HuH-7 (cell line): ENCODE measurements at regions not wholly inside any gene's neighbourhood (a gene's known extent, or its start where the extent isn't known, plus 50 kb on each side); places are given as distances from the start of the nearest gene placed in this dataset.
"Not testable (repeated sequence)": the region's sequence is repeated elsewhere in the genome, so short reads cannot be mapped to it uniquely, and the experiment has no call there.

Experiments used
- DNase-seq: peaks from one replicate; pipeline ENCODE4 v3.0.0; 2011; ENCODE audit warnings: low spot score

DNA sequence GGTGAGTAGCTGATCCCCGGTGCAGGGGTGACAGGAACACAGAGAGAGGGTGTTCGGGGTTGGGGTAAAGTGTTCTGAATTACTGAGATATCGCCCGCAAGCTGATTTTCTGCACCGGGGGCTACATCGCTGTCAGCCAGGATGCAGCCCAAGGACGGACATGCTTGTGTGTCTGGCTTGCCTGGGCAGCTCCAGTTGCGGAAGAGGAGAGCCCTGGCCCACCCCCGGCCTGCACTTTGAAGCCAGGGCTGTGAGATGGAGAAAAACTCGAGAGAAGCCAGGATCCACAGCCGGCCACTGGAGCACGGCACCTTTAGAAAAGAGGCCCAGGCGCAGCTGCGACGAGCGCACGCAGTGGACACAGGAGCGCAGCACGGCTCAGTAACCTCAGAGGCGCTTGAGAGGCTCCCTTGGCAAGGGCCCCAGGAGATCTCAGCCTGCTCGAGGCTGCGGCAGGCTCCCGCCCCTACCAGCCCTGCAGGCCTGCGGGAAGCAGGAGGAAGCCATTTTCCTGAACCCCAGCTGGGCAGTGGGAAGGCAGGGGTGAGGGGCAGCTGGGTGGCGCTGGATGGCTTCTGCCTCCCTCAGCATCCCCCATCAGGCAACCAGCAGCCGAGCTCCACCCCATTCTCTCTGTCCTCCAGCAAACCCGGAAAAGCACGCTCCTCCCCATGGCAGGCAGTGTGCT, 59.2 kb downstream of the C9orf50 start:
- no peak for DNase-seq

DNA sequence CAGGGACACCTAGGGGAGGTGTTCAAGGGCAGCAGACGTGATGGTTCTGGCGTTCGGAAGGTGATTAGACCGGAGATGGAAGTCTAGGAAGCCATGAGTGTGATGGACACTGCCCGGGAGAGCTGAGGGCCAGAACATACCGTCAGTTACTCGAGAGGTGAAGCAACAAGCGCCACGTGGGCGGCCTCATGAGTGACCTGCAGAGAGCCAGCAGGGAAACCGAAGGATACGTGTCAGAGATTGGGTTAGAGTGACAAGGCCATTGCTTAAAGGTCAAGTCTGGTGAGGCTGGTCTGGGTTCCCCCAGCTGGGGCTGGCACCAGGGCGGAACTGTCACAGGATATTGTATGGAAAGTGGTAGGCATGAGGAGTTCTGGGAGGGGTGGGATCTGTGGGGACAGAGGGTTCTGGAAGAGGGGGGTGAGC, 60.0 kb downstream of the C9orf50 start:
- DNase-seq: no peak

DNA sequence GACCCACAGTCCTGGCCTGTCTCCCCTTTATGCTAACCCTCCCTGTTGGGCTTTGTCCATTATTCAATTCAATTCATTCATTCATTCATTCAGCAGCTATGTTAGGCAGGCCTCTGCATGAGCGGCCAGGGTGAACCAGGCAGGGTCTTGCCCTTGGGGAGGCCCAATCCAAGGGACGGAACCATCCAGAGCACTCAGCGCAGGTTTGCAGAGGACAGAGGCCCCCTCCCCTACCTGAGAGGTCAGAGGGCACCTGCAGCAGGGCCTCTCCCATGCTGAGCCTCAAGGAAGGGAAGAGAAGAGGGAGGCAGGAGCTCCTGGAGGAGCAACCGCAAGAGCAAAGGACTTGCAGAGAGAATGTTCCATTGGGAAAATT, 61.4 kb downstream of the C9orf50 start:
- DNase-seq: no peak

DNA sequence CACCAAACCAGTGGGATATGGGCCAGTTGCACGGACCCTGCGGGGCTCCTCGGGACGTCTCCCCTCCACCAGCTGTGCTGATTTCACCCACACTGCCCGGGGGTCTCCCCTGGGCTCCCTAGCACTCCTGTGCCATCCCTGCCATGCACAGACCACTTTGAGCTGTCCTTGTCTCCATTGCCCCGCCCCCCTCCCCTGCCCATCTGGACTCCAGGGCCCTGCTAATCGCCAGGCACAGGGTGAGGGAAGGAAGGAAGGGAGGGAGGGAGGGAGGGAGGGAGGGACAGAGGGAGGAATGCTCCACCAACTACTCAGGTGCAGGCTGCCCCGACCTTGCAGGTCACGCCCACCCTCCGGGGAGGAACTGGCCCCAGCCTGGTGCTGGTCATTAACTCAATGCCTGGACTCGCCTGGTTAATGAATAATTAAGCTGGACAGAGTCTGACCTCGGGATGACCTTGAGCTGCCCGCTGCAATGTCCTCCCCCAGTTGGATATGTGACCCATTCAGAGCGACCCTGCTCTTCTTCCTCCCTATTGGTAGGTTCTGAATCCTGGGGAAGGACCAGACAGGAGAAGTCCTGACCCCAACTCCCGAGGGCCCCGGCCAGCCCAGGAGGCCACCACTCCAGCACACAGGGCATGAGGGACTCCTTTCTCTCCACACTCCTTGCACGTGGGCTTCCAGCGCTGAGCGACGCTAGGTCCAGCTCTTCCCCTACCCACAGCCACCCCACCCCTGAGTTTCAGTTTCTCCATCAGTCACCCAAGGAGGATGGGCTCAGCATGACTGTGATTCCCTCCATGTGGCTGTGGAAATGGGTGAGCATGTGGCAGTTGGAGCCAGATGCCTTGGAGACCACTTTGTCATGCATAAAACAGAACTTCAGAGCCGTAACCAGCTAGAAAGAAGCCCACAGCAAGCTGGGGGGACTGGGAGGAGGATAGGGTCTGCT, 62.1 kb downstream of the C9orf50 start:
- peak; percentile 87 for DNase-seq

DNA sequence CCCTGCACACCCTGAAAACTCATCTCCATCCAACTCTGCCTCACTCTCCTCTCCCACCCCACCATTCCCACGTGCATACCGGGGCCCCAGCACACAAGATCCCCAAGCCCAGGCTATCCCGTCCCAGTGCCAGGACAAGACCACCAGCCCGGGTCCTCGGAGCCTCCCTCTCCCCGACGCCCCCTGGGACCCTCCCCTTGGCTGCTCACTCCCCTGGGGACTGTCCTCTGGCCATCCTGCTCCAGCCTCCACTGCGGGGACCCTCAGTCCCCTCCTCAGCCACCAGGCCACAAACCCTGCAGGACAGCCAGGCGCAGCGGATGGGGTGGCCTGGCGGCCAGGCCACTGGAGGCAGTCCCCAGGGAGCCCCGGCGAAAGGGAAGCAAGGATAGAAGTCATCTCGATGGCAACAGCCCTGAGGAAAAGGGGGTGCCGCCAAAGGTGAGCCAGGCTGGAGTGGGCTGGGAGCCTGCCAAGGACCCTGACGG, 62.8 kb downstream of the C9orf50 start:
- DNase-seq: no peak

GRCh38 chr9:129557192-129558036, 63.5 kb downstream of the C9orf50 start:
- DNase-seq: peak; percentile 86

- DNase-seq: no peak
Measured at GRCh38 chr9:129556491-129557191, 64.3 kb downstream of the C9orf50 start.

DNA sequence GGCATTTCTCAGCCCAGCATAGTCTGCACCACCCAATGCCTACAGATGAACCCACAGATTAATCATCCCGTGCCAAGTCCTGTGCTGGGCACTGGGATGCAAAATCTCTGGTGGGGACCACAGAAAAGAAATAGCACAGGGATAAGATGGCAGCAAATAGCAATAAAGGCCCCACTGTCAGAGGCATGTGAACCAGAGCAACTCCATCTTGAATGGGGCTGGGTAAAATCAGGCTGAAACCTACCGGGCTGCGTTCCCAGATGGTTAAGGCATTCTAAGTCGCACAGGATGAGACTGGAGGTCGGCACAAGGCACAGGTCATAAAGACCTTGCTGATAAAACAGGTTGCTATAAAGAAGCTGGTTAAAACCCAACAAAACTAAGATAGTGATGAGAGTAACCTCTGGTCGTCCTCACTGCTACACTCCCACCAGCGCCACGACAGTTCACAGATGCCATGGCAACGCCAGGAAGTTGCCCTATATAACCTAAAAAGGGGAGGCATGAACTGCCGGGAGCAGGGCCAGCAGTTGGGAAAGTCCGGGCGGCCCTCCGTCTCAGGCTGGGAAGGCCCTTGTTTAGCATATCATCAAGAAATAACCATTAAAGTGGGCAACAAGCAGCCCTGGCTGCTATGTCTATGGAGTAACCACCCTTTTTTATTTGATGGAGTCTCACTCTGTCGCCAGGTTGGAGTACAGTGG, 65.2 kb downstream of the C9orf50 start:
- no peak for DNase-seq

GRCh38 chr9:129554649-129555048, 66.3 kb downstream of the C9orf50 start:
- DNase-seq: no peak

DNA sequence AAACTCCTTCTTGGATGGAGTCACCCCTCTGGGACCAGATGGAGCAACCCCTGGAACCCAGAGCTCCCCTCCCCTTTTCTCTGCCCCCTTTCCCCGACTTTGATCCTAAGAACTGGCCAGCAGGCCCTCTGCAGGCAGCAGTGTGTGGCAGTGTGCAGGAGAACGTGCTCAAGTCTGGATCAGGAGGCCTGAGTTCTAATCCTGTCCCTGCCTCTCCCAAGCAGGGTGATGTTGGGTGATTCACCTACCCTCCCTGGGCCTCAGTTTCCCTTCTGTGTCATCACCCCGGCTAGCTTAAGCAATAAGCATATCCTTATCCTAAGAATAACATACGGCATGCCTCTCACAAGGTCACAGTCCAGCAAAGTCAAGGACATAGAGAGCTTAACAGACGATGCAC, 67.6 kb downstream of the C9orf50 start:
- no peak for DNase-seq

- no peak for DNase-seq
Measured at GRCh38 chr9:129552064-129552463, 68.8 kb downstream of the C9orf50 start.

DNA sequence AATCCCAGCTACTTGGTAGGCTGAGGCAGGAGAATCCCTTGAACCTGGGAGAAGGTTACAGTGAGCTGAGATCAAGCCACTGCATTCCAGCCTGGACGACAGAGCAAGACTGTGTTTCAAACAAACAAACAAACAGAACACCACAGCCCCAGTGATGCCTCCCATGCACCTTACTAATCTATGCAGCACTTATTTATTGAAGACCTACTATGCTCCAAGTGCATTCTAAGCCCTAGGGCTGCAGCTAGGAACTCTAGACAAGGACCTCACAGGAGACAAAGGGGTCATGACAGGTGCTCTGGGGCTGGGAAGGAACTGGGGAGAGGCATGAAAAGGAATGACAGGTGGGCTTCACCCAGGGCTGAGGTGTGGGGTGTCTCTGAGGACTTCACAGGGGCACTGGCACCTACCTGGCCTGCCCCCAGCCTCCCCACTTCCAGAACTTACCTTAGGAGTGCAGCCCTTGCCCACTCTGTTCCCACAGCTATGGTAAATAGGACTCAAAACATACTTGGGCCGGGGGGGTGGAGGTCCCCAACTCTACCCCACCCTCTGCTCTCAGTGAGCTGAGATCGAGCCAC, 69.4 kb downstream of the C9orf50 start:
- no peak for DNase-seq

DNA sequence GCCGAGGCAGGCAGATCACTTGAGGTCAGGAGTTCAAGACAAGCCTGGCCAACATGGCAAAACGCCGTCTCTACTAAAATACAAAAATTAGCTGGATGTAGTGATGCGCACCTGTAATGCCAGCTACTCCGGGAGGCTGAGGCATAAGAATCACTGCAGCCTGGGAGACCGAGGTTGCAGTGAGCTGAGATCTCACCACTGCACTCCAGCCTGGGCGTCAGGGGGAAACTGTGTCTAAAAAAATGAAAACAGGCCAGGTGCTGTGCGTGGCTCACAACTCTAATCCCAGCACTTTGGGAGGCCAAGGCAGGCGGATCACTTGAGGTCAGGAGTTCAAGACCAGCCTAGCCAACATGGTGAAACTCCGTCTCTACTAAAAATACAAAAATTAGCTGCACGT, 69.9 kb downstream of the C9orf50 start:
- not testable (repeated sequence) for DNase-seq

- no peak for DNase-seq
Measured at GRCh38 chr9:129550199-129550839, 70.6 kb downstream of the C9orf50 start.

DNA sequence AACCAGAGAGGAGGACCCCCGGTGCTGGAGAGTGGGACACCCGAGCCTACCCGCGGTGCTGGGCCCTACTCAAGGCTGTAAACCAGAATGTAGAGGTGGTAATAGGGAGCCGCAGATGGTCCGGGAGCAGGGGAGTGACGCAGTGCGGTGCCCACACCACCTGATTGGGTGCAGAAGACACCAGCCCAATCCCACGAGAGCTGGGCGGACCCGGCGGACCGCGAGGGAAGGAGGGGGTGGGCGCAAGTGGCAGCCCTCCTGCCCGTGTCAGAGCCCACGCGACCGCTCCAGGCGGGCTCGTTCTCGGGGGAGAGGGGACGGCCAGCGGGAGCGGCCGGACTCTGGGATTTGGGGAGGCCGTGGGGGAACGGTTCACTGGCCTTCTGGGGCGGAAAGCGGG, 71.2 kb downstream of the C9orf50 start:
- peak; percentile 84 for DNase-seq

DNA sequence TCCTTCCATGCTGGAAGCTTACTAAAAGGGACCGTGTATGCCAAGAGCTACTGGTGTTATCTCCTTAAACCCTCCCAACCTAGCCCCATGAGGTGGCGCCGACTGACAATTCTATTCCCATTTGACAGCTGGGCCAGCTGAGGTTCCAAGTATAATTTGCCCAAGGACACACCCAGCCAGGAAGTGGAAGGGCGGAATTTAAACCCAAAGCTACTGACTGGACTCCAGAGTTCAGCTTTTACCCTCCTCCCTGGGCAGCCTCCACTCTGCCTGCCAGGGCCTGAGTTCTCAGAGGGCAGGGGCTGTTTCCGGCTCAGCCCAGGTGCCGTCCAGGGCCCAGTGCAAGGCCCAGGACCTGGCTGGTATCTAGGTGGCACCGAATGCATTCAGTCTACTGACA, 71.8 kb downstream of the C9orf50 start:
- DNase-seq: no peak

- DNase-seq: no peak
Measured at GRCh38 chr9:129548571-129549135, 72.2 kb downstream of the C9orf50 start.

GRCh38 chr9:129547869-129548570, 72.9 kb downstream of the C9orf50 start:
- DNase-seq: no peak

GRCh38 chr9:129547063-129547462, 73.8 kb downstream of the C9orf50 start:
- no peak for DNase-seq
